ENCODE measurements at regions not wholly inside any gene's neighbourhood (a gene's known extent, or its start where the extent isn't known, plus 50 kb on each side); places are given as distances from the start of the nearest gene placed in this dataset.

- Histone ChIP-seq H3K4me2 (ENCODE audit: low read length) (peak overlapping the region; percentile 52), H3K4me1 (ENCODE audit: control insufficient read depth in 1 of 2, insufficient read depth in 2 of 2, low read length in 2 of 2) (peaks cover 90 to 97% of the 10 kb centered on the region in 2 experiments), H3K27me3 (ENCODE audit: insufficient read depth, low read length) (no peaks in the 10 kb centered on the region), H3K36me3 (ENCODE audit: control insufficient read depth in 1 of 2, insufficient read depth in 2 of 2, low read length in 2 of 2) (peaks cover 8 to 59% of the 10 kb centered on the region in 2 experiments), H3K79me2 (ENCODE audit: insufficient read depth, low read length) (peaks cover 96% of the 10 kb centered on the region), H3K4me3 (replicated peaks in 1 of 2; ENCODE audit: low read depth in 1 of 2, low read length in 2 of 2) (no peak overlapping the region), H3K27ac (ENCODE audit: low read depth, low read length) (peak overlapping the region; percentile 100), H2AFZ (ENCODE audit: low read depth, low read length, poor library complexity, severe bottlenecking) (no peak overlapping the region), H3K9ac (ENCODE audit: low read length) (peak overlapping the region; percentile 66), H3K9me2 (ENCODE audit: insufficient read depth) (no peaks in the 10 kb centered on the region), H4K20me1 (ENCODE audit: insufficient read depth) (no peaks in the 10 kb centered on the region), H3K9me3 (ENCODE audit: control insufficient read depth in 1 of 2, insufficient read depth in 1 of 2, low read depth in 1 of 2, low read length in 2 of 2) (no peaks in the 10 kb centered on the region)
- ATAC-seq (peak; percentile 43), DNase-seq (ENCODE audit: low read depth, low spot score) (no peak)
- ChIA-PET POLR2A (interaction anchor here (1.0 to 13.2 kb wide), 5 partner anchors 9 to 73 kb away, joined by 3 to 227 read pairs (median 4); no protein-coding TSS in a partner anchor), CTCF (interaction anchor here (0.9 to 4.7 kb wide), 2 partner anchors 9 to 11 kb away, joined by 3 to 32 read pairs; no protein-coding TSS in a partner anchor), RAD21 (ENCODE audit: low non-redundant PET in 1 of 2, low total read pairs in 2 of 2, uncharacterized antibody in 2 of 2, unreplicated experiment in 2 of 2) (interaction anchor here in 1 of 2 experiments (1.0 kb wide), 1 partner anchor 9 kb away, joined by 3 read pairs; no protein-coding TSS in a partner anchor)
- BruUV-seq (replicated peaks): no TSS peak
- TF ChIP-seq EGR1 (IDR thresholded peaks at IDR 0.05; ENCODE audit: low read depth): no peak
- TF ChIP-seq, protein P1, sequence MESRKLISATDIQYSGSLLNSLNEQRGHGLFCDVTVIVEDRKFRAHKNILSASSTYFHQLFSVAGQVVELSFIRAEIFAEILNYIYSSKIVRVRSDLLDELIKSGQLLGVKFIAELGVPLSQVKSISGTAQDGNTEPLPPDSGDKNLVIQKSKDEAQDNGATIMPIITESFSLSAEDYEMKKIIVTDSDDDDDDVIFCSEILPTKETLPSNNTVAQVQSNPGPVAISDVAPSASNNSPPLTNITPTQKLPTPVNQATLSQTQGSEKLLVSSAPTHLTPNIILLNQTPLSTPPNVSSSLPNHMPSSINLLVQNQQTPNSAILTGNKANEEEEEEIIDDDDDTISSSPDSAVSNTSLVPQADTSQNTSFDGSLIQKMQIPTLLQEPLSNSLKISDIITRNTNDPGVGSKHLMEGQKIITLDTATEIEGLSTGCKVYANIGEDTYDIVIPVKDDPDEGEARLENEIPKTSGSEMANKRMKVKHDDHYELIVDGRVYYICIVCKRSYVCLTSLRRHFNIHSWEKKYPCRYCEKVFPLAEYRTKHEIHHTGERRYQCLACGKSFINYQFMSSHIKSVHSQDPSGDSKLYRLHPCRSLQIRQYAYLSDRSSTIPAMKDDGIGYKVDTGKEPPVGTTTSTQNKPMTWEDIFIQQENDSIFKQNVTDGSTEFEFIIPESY (IDR thresholded peaks at IDR 0.05; ENCODE audit: extremely low read depth, insufficient replicate concordance, low read length): no peak
- TF ChIP-seq POLR2AphosphoS5 (IDR thresholded peaks at IDR 0.05; ENCODE audit: low read depth, low read length): no peak
- TF ChIP-seq TCF7L2 (IDR thresholded peaks at IDR 0.05; ENCODE audit: borderline replicate concordance, extremely low read depth, insufficient read depth, insufficient read length): peak; percentile 17
- intact Hi-C loops (cut with micrococcal nuclease): no loop called here
Measured at GRCh38 chr7:130887957-130888371, 154.0 kb upstream of the KLF14 start.

DNA sequence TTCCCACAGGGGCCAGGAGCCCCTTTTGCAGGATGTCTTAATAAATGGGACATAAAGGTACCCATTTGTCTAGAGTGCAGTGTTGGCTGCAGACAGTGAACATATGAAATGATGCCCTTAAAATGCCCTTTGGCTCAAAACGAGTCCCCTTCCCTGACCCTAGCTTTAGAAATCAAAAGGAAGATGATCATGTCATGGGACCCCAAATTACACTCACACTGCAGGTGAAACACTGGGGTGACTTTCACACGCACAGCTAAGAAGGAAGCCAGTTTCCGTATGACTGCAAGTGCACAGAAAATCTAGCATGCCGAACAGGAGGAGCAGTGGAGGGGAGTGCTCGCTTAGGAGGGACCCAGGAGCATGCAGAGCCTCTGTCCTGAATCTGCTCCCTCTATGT, 154.5 kb upstream of the KLF14 start:
- POLR2A ChIA-PET: interaction anchor here (1.3 to 13.2 kb wide), 4 partner anchors 9 to 20 kb away, joined by 3 to 227 read pairs (median 6); no protein-coding TSS in a partner anchor
- CTCF ChIA-PET: interaction anchor here (0.9 to 4.7 kb wide), 4 partner anchors 8 to 181 kb away, joined by 3 to 32 read pairs (median 3); no protein-coding TSS in a partner anchor
- no peak for ATAC-seq

More for the DNA sequence above, 154.5 kb upstream of the KLF14 start:
- H3K9me3 ChIP-seq (ENCODE audit: control insufficient read depth in 1 of 2, insufficient read depth in 1 of 2, low read depth in 1 of 2, low read length in 2 of 2): no peaks in the 10 kb centered on the region
- BruUV-seq (replicated peaks): no TSS peak
- H3K4me1 ChIP-seq (ENCODE audit: control insufficient read depth in 1 of 2, insufficient read depth in 2 of 2, low read length in 2 of 2): peaks cover 91 to 97% of the 10 kb centered on the region in 2 experiments
- H3K27me3 ChIP-seq (ENCODE audit: insufficient read depth, low read length): no peaks in the 10 kb centered on the region
- no peaks in the 10 kb centered on the region for H4K20me1 ChIP-seq (ENCODE audit: insufficient read depth)
- peak overlapping the region; percentile 100 for H3K27ac ChIP-seq (ENCODE audit: low read depth, low read length)
- peak overlapping the region; percentile 52 for H3K4me2 ChIP-seq (ENCODE audit: low read length)
- H3K79me2 ChIP-seq (ENCODE audit: insufficient read depth, low read length): peaks cover 96% of the 10 kb centered on the region
- TF ChIP-seq SIN3A (IDR thresholded peaks at IDR 0.05; ENCODE audit: low read depth) (no peak), ELF1 (IDR thresholded peaks at IDR 0.05; ENCODE audit: borderline replicate concordance, low read depth) (no peak), RAD21 (IDR thresholded peaks at IDR 0.05; ENCODE audit: low read depth) (no peak), ZFX (IDR thresholded peaks at IDR 0.05) (no peak), POLR2AphosphoS5 (IDR thresholded peaks at IDR 0.05; ENCODE audit: low read depth, low read length) (peak; percentile 49)
- TF ChIP-seq, protein P2, sequence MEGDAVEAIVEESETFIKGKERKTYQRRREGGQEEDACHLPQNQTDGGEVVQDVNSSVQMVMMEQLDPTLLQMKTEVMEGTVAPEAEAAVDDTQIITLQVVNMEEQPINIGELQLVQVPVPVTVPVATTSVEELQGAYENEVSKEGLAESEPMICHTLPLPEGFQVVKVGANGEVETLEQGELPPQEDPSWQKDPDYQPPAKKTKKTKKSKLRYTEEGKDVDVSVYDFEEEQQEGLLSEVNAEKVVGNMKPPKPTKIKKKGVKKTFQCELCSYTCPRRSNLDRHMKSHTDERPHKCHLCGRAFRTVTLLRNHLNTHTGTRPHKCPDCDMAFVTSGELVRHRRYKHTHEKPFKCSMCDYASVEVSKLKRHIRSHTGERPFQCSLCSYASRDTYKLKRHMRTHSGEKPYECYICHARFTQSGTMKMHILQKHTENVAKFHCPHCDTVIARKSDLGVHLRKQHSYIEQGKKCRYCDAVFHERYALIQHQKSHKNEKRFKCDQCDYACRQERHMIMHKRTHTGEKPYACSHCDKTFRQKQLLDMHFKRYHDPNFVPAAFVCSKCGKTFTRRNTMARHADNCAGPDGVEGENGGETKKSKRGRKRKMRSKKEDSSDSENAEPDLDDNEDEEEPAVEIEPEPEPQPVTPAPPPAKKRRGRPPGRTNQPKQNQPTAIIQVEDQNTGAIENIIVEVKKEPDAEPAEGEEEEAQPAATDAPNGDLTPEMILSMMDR (IDR thresholded peaks at IDR 0.05 in 2 of 3, conservative IDR thresholded peaks at IDR 0.05 in 1 of 3; ENCODE audit: borderline replicate concordance in 1 of 3, insufficient read depth in 1 of 3, low read depth in 2 of 3, low read length in 2 of 3): no peak
- TF ChIP-seq, protein P3, sequence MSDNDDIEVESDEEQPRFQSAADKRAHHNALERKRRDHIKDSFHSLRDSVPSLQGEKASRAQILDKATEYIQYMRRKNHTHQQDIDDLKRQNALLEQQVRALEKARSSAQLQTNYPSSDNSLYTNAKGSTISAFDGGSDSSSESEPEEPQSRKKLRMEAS (IDR thresholded peaks at IDR 0.05): no peak
- H3K9me2 ChIP-seq (ENCODE audit: insufficient read depth): no peaks in the 10 kb centered on the region
- peak overlapping the region; percentile 66 for H3K9ac ChIP-seq (ENCODE audit: low read length)
- intact Hi-C loops (cut with micrococcal nuclease): no loop called here
- RAD21 ChIA-PET (ENCODE audit: low non-redundant PET in 1 of 2, low total read pairs in 2 of 2, uncharacterized antibody in 2 of 2, unreplicated experiment in 2 of 2): no interaction called here
- no peak overlapping the region for H2AFZ ChIP-seq (ENCODE audit: low read depth, low read length, poor library complexity, severe bottlenecking)
- peaks cover 5 to 57% of the 10 kb centered on the region in 2 experiments for H3K36me3 ChIP-seq (ENCODE audit: control insufficient read depth in 1 of 2, insufficient read depth in 2 of 2, low read length in 2 of 2)
- DNase-seq (ENCODE audit: low read depth, low spot score): no peak
- no peak overlapping the region for H3K4me3 ChIP-seq (replicated peaks in 1 of 2; ENCODE audit: low read depth in 1 of 2, low read length in 2 of 2)
